Colonic mucosa (tissue), 4 donors: ENCODE measurements at regions not wholly inside any gene's neighbourhood (a gene's known extent, or its start where the extent isn't known, plus 50 kb on each side); places are given as distances from the start of the nearest gene placed in this dataset.

ENCODE experiments used
- DNase-seq: peaks from one replicate; pipeline ENCODE4 v3.0.0-alpha.2; 2020
- H3K27ac ChIP-seq: fragments of 200-600 bp; one replicate; pipeline ENCODE4 v1.8.0; 2021
- H3K27me3 ChIP-seq: fragments of 200-600 bp; one replicate; pipeline ENCODE4 v1.8.0; 2021
- H3K36me3 ChIP-seq: fragments of 200-600 bp; one replicate; pipeline ENCODE4 v1.8.0; 2021
- H3K4me1 ChIP-seq: fragments of 200-600 bp; one replicate; pipeline ENCODE4 v1.8.0; 2021; ENCODE audit warnings: mild to moderate bottlenecking
- H3K4me3 ChIP-seq: fragments of 200-600 bp; one replicate; pipeline ENCODE4 v1.8.0; 2021
- H3K9ac ChIP-seq, 2 donors: one replicate each; pipeline ENCODE4 v1.7.0; 2013; ENCODE audit warnings: control low read depth in 2 of 2, low read depth in 2 of 2, low read length in 2 of 2
- H3K9me3 ChIP-seq: fragments of 200-600 bp; one replicate; pipeline ENCODE4 v1.8.0; 2021
- CTCF ChIP-seq: fragments of 200-600 bp; IDR thresholded peaks from one replicate; pipeline ENCODE4 v1.8.0; 2022; ENCODE audit warnings: antibody characterized with exemption, mild to moderate bottlenecking
- intact Hi-C: fragments of 100-400 bp; cut with DNase I; formaldehyde crosslinking; loops from one replicate; pipeline ENCODE4 v1.14.1; 2022
- donor health status: healthy.
- donor health status: DM: no; HTN: no; CAD: no.
- donor health status: DM: no; HTN: no; CAD: no.

- Histone ChIP-seq H3K27ac (no peak overlapping the region), H3K4me3 (no peak overlapping the region), H3K9ac (no peak overlapping the region), H3K36me3 (no peaks in the 10 kb centered on the region), H3K9me3 (no peaks in the 10 kb centered on the region), H3K4me1 (no peaks in the 10 kb centered on the region), H3K27me3 (no peaks in the 10 kb centered on the region)
- intact Hi-C loops = no loop called here
- no peak for TF ChIP-seq CTCF
- DNase-seq = no peak
Observed at GRCh38 chr6:156062091-156062563, 606.5 kb upstream of the NOX3 start.

- Histone ChIP-seq H3K9me3 (no peaks in the 10 kb centered on the region), H3K4me3 (no peak overlapping the region), H3K36me3 (no peaks in the 10 kb centered on the region), H3K27me3 (no peaks in the 10 kb centered on the region), H3K4me1 (no peaks in the 10 kb centered on the region), H3K27ac (no peak overlapping the region), H3K9ac (no peak overlapping the region)
- intact Hi-C loops = no loop called here
- TF ChIP-seq CTCF = no peak
- no peak for DNase-seq
Observed at GRCh38 chr6:156061465-156061864, 605.8 kb upstream of the NOX3 start.

- H3K4me3 ChIP-seq = no peak overlapping the region
- DNase-seq = no peak
- H3K27ac ChIP-seq = no peak overlapping the region
- no peak overlapping the region for H3K9ac ChIP-seq
- H3K27me3 ChIP-seq = no peaks in the 10 kb centered on the region
- intact Hi-C loops = no loop called here
- no peaks in the 10 kb centered on the region for H3K9me3 ChIP-seq
- TF ChIP-seq CTCF = no peak
- H3K36me3 ChIP-seq = no peaks in the 10 kb centered on the region
- H3K4me1 ChIP-seq = no peaks in the 10 kb centered on the region
Observed at GRCh38 chr6:156060013-156060412, 604.4 kb upstream of the NOX3 start.

GRCh38 chr6:156058356-156058755 is 602.7 kb upstream of the NOX3 start:
- no peak overlapping the region for H3K27ac ChIP-seq
- H3K27me3 ChIP-seq = no peaks in the 10 kb centered on the region
- no peak for TF ChIP-seq CTCF
- no peaks in the 10 kb centered on the region for H3K4me1 ChIP-seq
- no peak overlapping the region for H3K9ac ChIP-seq
- no peaks in the 10 kb centered on the region for H3K36me3 ChIP-seq
- intact Hi-C loops = no loop called here
- H3K9me3 ChIP-seq = no peaks in the 10 kb centered on the region
- H3K4me3 ChIP-seq = no peak overlapping the region
- DNase-seq = no peak

- no peak for DNase-seq
- no peaks in the 10 kb centered on the region for H3K9me3 ChIP-seq
- no peak overlapping the region for H3K27ac ChIP-seq
- no peak overlapping the region for H3K9ac ChIP-seq
- no peaks in the 10 kb centered on the region for H3K27me3 ChIP-seq
- no peak overlapping the region for H3K4me3 ChIP-seq
- H3K4me1 ChIP-seq = no peaks in the 10 kb centered on the region
- intact Hi-C loops = no loop called here
- no peak for TF ChIP-seq CTCF
- H3K36me3 ChIP-seq = no peaks in the 10 kb centered on the region
Observed at GRCh38 chr6:156057869-156058268, 602.2 kb upstream of the NOX3 start.

GRCh38 chr6:156056085-156056484 is 600.4 kb upstream of the NOX3 start:
- TF ChIP-seq CTCF = no peak
- H3K4me3 ChIP-seq = no peak overlapping the region
- H3K4me1 ChIP-seq = no peaks in the 10 kb centered on the region
- H3K27me3 ChIP-seq = no peaks in the 10 kb centered on the region
- no peak overlapping the region for H3K27ac ChIP-seq
- DNase-seq = no peak
- intact Hi-C loops = no loop called here
- no peak overlapping the region for H3K9ac ChIP-seq
- no peaks in the 10 kb centered on the region for H3K9me3 ChIP-seq
- H3K36me3 ChIP-seq = no peaks in the 10 kb centered on the region
